ENCODE measurements at regions not wholly inside any gene's neighbourhood (a gene's known extent, or its start where the extent isn't known, plus 50 kb on each side); places are given as distances from the start of the nearest gene placed in this dataset.

- no peak for TF ChIP-seq CTCF (conservative IDR thresholded peaks at IDR 0.05)
- TF ChIP-seq ZFX (IDR thresholded peaks at IDR 0.05) = no peak
- no peak overlapping the region for H3K27ac ChIP-seq
Observed at GRCh38 chr4:120636120-120636630, 286.4 kb downstream of the PRDM5 start.

GRCh38 chr4:120633810-120634209, 288.7 kb downstream of the PRDM5 start:
- TF ChIP-seq CTCF (conservative IDR thresholded peaks at IDR 0.05) (no peak), ZFX (IDR thresholded peaks at IDR 0.05) (no peak)
- no peak overlapping the region for H3K27ac ChIP-seq

GRCh38 chr4:120630427-120630826, 292.1 kb downstream of the PRDM5 start:
- no peak overlapping the region for H3K27ac ChIP-seq
- TF ChIP-seq ZFX (IDR thresholded peaks at IDR 0.05) (no peak), CTCF (conservative IDR thresholded peaks at IDR 0.05) (no peak)

GRCh38 chr4:120629546-120630108, 292.9 kb downstream of the PRDM5 start:
- H3K27ac ChIP-seq = no peak overlapping the region
- TF ChIP-seq CTCF (conservative IDR thresholded peaks at IDR 0.05) = no peak
- TF ChIP-seq ZFX (IDR thresholded peaks at IDR 0.05) = no peak

- no peak overlapping the region for H3K27ac ChIP-seq
- TF ChIP-seq CTCF (conservative IDR thresholded peaks at IDR 0.05) = no peak
- TF ChIP-seq ZFX (IDR thresholded peaks at IDR 0.05) = no peak
Observed at GRCh38 chr4:120622601-120623000, 299.9 kb downstream of the PRDM5 start.

GRCh38 chr4:120617171-120617570, 305.4 kb downstream of the PRDM5 start:
- TF ChIP-seq CTCF (conservative IDR thresholded peaks at IDR 0.05) (no peak), ZFX (IDR thresholded peaks at IDR 0.05) (no peak)
- no peak overlapping the region for H3K27ac ChIP-seq

- TF ChIP-seq ZFX (IDR thresholded peaks at IDR 0.05) (no peak), CTCF (conservative IDR thresholded peaks at IDR 0.05) (no peak)
- no peak overlapping the region for H3K27ac ChIP-seq
Observed at GRCh38 chr4:120616041-120616440, 306.5 kb downstream of the PRDM5 start.
